Right atrium auricular region (tissue), 2 donors: ENCODE measurements at regions not wholly inside any gene's neighbourhood (a gene's known extent, or its start where the extent isn't known, plus 50 kb on each side); places are given as distances from the start of the nearest gene placed in this dataset.

Source experiments
- DNase-seq: peaks from one replicate; pipeline ENCODE4 v3.0.0-alpha.2; 2019; ENCODE audit warnings: low spot score
- H3K27ac ChIP-seq, 2 donors: fragments of 200-600 bp; sonication (generic); 1 replicate in 1 of 2; 2 replicates in 1 of 2; pipeline ENCODE4 v1.5.1; 2016 to 2019
- H3K27me3 ChIP-seq, 2 donors: fragments of 200-600 bp; sonication (generic); one replicate each; pipeline versions ENCODE4 v1.5.1 to v1.6.0; 2017 to 2019
- H3K36me3 ChIP-seq: fragments of 200-600 bp; sonication (generic); one replicate; pipeline ENCODE4 v1.5.1; 2016
- H3K4me1 ChIP-seq, 2 donors: fragments of 200-600 bp; sonication (generic); one replicate each; pipeline versions ENCODE4 v1.5.1 to v1.6.0; 2017 to 2019
- H3K4me3 ChIP-seq, 2 donors: fragments of 200-600 bp; sonication (generic); 1 replicate in 1 of 2; 2 replicates in 1 of 2; pipeline ENCODE4 v1.5.1; 2017 to 2019; ENCODE audit warnings: mild to moderate bottlenecking in 1 of 2, moderate library complexity in 1 of 2
- H3K9me3 ChIP-seq, 2 donors: fragments of 200-600 bp; sonication (generic); one replicate each; pipeline ENCODE4 v1.5.1; 2019
- CTCF ChIP-seq, 2 donors: fragments of 200-600 bp; sonication (generic); IDR thresholded peaks; one replicate each; pipeline ENCODE4 v1.5.1; 2019; ENCODE audit warnings: antibody characterized with exemption in 2 of 2

- no peaks in the 10 kb centered on the region for H3K36me3 ChIP-seq
- H3K27ac ChIP-seq, result no peak overlapping the region
- no peaks in the 10 kb centered on the region for H3K4me1 ChIP-seq
- no peaks in the 10 kb centered on the region for H3K9me3 ChIP-seq
- H3K4me3 ChIP-seq, result no peak overlapping the region
- no peak for TF ChIP-seq CTCF (IDR thresholded peaks at IDR 0.05)
- DNase-seq, result no peak
- no peaks in the 10 kb centered on the region for H3K27me3 ChIP-seq
Measured at GRCh38 chr6:1251198-1252155, 60.4 kb upstream of the FOXQ1 start.

GRCh38 chr6:1250489-1251197 lies 61.3 kb upstream of the FOXQ1 start:
- TF ChIP-seq CTCF (IDR thresholded peaks at IDR 0.05), result no peak
- Histone ChIP-seq H3K4me1 (no peaks in the 10 kb centered on the region), H3K4me3 (no peak overlapping the region), H3K27me3 (no peaks in the 10 kb centered on the region), H3K27ac (no peak overlapping the region), H3K36me3 (no peaks in the 10 kb centered on the region), H3K9me3 (no peaks in the 10 kb centered on the region)
- no peak for DNase-seq

GRCh38 chr6:1247894-1248293 lies 64.0 kb upstream of the FOXQ1 start:
- Histone ChIP-seq H3K27ac (no peak overlapping the region), H3K4me1 (no peaks in the 10 kb centered on the region), H3K27me3 (no peaks in the 10 kb centered on the region), H3K4me3 (no peak overlapping the region), H3K36me3 (no peaks in the 10 kb centered on the region), H3K9me3 (no peaks in the 10 kb centered on the region)
- TF ChIP-seq CTCF (IDR thresholded peaks at IDR 0.05), result no peak
- no peak for DNase-seq

- H3K4me3 ChIP-seq, result no peak overlapping the region
- no peak for DNase-seq
- H3K9me3 ChIP-seq, result no peaks in the 10 kb centered on the region
- H3K4me1 ChIP-seq, result no peaks in the 10 kb centered on the region
- no peak for TF ChIP-seq CTCF (IDR thresholded peaks at IDR 0.05)
- H3K27me3 ChIP-seq, result no peaks in the 10 kb centered on the region
- no peak overlapping the region for H3K27ac ChIP-seq
- no peaks in the 10 kb centered on the region for H3K36me3 ChIP-seq
Measured at GRCh38 chr6:1247056-1247455, 64.8 kb upstream of the FOXQ1 start.

GRCh38 chr6:1244941-1245340 lies 67.0 kb upstream of the FOXQ1 start:
- Histone ChIP-seq H3K4me1 (no peaks in the 10 kb centered on the region), H3K4me3 (no peak overlapping the region), H3K9me3 (no peaks in the 10 kb centered on the region), H3K27ac (no peak overlapping the region), H3K27me3 (no peaks in the 10 kb centered on the region), H3K36me3 (no peaks in the 10 kb centered on the region)
- no peak for TF ChIP-seq CTCF (IDR thresholded peaks at IDR 0.05)
- DNase-seq, result no peak
